H1 (cell line): ENCODE measurements at regions not wholly inside any gene's neighbourhood (a gene's known extent, or its start where the extent isn't known, plus 50 kb on each side); places are given as distances from the start of the nearest gene placed in this dataset.

Source experiments
- PHF8 ChIP-seq: fragments of 200-600 bp; sonication (generic); conservative IDR thresholded peaks from 2 replicates; pipeline ENCODE4 v1.7.1; 2012; ENCODE audit warnings: low read depth, mild to moderate bottlenecking, inconsistent platforms, low read length, moderate library complexity
- SAP30 ChIP-seq: fragments of 300-600 bp; sonication (generic); IDR thresholded peaks from 2 replicates; pipeline ENCODE4 v1.7.1; 2012; ENCODE audit warnings: low read length, moderate library complexity, mild to moderate bottlenecking, inconsistent platforms; ENCODE audit not compliant: insufficient read depth, insufficient replicate concordance
- TF ChIP-seq, protein P1 (sequence below): fragments of 300-600 bp; sonication (generic); IDR thresholded peaks from 2 replicates; pipeline ENCODE4 v1.7.1; 2012; ENCODE audit warnings: low read length, moderate library complexity, mild to moderate bottlenecking, inconsistent platforms; ENCODE audit not compliant: insufficient replicate concordance

DNA sequence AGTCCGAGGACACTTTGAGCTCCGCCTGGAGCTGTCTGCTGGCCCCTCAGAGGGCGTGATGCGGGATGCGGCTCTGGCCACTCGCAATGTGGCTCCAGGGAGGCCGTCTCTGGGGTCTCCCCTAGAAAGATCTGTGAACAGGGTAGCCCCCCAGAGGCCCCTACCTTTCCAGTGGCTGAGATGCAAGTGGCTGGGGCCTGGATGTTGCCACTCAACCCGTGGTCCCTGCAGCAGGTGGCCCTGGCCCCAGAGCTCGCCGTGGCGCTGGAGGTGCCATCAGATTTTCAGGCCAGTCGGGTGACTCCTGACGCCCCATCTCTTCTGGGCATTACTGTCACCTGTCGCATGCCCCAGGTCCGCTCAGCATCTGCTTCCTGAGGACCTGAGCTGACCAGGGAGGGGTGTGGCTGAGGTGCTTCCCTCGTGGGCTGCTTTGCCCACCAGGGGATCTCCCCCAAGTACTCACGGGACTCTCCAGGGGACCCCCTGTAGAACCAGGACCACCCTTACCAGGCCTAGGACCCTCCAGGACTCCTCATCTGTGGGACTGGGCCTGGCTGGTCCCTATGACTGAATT lies 102.1 kb upstream of the LRPAP1 start (continued):
- TF ChIP-seq, protein P1, sequence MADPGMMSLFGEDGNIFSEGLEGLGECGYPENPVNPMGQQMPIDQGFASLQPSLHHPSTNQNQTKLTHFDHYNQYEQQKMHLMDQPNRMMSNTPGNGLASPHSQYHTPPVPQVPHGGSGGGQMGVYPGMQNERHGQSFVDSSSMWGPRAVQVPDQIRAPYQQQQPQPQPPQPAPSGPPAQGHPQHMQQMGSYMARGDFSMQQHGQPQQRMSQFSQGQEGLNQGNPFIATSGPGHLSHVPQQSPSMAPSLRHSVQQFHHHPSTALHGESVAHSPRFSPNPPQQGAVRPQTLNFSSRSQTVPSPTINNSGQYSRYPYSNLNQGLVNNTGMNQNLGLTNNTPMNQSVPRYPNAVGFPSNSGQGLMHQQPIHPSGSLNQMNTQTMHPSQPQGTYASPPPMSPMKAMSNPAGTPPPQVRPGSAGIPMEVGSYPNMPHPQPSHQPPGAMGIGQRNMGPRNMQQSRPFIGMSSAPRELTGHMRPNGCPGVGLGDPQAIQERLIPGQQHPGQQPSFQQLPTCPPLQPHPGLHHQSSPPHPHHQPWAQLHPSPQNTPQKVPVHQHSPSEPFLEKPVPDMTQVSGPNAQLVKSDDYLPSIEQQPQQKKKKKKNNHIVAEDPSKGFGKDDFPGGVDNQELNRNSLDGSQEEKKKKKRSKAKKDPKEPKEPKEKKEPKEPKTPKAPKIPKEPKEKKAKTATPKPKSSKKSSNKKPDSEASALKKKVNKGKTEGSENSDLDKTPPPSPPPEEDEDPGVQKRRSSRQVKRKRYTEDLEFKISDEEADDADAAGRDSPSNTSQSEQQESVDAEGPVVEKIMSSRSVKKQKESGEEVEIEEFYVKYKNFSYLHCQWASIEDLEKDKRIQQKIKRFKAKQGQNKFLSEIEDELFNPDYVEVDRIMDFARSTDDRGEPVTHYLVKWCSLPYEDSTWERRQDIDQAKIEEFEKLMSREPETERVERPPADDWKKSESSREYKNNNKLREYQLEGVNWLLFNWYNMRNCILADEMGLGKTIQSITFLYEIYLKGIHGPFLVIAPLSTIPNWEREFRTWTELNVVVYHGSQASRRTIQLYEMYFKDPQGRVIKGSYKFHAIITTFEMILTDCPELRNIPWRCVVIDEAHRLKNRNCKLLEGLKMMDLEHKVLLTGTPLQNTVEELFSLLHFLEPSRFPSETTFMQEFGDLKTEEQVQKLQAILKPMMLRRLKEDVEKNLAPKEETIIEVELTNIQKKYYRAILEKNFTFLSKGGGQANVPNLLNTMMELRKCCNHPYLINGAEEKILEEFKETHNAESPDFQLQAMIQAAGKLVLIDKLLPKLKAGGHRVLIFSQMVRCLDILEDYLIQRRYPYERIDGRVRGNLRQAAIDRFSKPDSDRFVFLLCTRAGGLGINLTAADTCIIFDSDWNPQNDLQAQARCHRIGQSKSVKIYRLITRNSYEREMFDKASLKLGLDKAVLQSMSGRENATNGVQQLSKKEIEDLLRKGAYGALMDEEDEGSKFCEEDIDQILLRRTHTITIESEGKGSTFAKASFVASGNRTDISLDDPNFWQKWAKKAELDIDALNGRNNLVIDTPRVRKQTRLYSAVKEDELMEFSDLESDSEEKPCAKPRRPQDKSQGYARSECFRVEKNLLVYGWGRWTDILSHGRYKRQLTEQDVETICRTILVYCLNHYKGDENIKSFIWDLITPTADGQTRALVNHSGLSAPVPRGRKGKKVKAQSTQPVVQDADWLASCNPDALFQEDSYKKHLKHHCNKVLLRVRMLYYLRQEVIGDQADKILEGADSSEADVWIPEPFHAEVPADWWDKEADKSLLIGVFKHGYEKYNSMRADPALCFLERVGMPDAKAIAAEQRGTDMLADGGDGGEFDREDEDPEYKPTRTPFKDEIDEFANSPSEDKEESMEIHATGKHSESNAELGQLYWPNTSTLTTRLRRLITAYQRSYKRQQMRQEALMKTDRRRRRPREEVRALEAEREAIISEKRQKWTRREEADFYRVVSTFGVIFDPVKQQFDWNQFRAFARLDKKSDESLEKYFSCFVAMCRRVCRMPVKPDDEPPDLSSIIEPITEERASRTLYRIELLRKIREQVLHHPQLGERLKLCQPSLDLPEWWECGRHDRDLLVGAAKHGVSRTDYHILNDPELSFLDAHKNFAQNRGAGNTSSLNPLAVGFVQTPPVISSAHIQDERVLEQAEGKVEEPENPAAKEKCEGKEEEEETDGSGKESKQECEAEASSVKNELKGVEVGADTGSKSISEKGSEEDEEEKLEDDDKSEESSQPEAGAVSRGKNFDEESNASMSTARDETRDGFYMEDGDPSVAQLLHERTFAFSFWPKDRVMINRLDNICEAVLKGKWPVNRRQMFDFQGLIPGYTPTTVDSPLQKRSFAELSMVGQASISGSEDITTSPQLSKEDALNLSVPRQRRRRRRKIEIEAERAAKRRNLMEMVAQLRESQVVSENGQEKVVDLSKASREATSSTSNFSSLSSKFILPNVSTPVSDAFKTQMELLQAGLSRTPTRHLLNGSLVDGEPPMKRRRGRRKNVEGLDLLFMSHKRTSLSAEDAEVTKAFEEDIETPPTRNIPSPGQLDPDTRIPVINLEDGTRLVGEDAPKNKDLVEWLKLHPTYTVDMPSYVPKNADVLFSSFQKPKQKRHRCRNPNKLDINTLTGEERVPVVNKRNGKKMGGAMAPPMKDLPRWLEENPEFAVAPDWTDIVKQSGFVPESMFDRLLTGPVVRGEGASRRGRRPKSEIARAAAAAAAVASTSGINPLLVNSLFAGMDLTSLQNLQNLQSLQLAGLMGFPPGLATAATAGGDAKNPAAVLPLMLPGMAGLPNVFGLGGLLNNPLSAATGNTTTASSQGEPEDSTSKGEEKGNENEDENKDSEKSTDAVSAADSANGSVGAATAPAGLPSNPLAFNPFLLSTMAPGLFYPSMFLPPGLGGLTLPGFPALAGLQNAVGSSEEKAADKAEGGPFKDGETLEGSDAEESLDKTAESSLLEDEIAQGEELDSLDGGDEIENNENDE = no peak
- TF ChIP-seq SAP30 = no peak
- no peak for TF ChIP-seq PHF8
